ENCODE measurements at regions not wholly inside any gene's neighbourhood (a gene's known extent, or its start where the extent isn't known, plus 50 kb on each side); places are given as distances from the start of the nearest gene placed in this dataset.

DNA sequence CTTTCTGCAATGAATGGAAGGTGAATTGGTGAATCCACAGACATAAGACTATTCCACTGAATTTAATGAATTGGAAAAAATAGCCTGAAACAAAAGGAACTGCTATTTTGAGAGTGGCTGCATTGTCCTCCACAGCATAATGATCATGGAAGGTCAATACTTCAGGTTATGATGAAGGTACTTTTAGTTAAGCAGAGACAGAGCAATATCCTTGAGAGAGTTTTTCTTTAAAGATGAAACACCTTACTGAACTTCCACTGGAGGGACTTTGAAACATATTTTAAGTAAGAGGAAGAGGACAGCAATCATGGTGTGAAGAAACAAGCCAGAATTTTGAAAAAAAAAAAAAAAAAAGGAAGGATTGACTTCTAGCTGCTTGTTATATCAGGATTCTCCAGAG is 68.8 kb upstream of the DPP10 start:
- TF ChIP-seq EZH2 (optimal IDR thresholded peaks at IDR 0.05; ENCODE audit: low read depth, low read length) (no peak), EZH2phosphoT487 (IDR thresholded peaks at IDR 0.05; ENCODE audit: low read length) (no peak)
- TF ChIP-seq, protein P1, sequence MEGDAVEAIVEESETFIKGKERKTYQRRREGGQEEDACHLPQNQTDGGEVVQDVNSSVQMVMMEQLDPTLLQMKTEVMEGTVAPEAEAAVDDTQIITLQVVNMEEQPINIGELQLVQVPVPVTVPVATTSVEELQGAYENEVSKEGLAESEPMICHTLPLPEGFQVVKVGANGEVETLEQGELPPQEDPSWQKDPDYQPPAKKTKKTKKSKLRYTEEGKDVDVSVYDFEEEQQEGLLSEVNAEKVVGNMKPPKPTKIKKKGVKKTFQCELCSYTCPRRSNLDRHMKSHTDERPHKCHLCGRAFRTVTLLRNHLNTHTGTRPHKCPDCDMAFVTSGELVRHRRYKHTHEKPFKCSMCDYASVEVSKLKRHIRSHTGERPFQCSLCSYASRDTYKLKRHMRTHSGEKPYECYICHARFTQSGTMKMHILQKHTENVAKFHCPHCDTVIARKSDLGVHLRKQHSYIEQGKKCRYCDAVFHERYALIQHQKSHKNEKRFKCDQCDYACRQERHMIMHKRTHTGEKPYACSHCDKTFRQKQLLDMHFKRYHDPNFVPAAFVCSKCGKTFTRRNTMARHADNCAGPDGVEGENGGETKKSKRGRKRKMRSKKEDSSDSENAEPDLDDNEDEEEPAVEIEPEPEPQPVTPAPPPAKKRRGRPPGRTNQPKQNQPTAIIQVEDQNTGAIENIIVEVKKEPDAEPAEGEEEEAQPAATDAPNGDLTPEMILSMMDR (IDR thresholded peaks at IDR 0.05; ENCODE audit: low read length), result no peak
